IPS DF 4.7 (cell line): ENCODE measurements at regions not wholly inside any gene's neighbourhood (a gene's known extent, or its start where the extent isn't known, plus 50 kb on each side); places are given as distances from the start of the nearest gene placed in this dataset.

Experiments
- DNase-seq: peaks from one replicate; pipeline ENCODE4 v3.0.0-alpha.2; 2013; ENCODE audit warnings: low spot score; ENCODE audit errors: extremely low read depth

DNA sequence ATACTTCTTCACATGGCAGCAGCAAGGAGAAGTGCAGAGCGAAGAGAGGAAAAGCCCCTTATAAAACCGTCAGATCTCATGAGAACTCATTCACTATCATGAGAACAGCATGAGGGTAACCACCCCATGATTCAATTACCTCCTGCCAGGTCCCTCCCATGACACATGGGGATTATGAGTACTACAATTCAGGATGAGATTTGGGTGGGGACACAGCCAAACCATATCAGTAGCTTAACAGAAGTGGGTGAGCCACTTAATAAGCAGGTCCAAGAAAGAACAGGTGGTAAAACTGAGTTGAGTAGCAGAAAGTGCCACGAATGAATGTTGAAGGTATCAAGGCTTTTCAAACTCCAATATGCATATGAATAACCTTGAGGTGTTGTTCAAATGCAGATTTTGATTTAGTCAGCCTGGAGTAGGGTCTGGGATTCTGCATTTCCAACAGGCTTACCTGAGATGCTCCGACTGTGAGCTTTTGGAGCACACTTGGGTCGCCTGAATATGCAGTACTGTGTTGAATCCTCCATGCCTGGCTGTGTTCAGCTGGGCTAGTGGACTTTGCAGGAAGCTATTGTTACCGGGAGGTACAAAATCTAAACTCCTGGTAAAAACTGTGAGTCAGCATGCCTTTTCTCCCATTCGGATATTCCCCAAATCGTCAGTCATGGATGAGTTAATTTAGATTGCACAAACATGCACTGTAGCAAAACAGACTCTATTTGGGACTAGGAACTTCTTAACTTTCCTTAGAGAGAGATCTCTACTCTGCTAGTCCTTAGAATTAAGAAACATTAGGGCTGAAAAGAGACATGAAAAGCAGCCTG is 69.0 kb upstream of the PRKCQ start:
- no peak for DNase-seq

DNA sequence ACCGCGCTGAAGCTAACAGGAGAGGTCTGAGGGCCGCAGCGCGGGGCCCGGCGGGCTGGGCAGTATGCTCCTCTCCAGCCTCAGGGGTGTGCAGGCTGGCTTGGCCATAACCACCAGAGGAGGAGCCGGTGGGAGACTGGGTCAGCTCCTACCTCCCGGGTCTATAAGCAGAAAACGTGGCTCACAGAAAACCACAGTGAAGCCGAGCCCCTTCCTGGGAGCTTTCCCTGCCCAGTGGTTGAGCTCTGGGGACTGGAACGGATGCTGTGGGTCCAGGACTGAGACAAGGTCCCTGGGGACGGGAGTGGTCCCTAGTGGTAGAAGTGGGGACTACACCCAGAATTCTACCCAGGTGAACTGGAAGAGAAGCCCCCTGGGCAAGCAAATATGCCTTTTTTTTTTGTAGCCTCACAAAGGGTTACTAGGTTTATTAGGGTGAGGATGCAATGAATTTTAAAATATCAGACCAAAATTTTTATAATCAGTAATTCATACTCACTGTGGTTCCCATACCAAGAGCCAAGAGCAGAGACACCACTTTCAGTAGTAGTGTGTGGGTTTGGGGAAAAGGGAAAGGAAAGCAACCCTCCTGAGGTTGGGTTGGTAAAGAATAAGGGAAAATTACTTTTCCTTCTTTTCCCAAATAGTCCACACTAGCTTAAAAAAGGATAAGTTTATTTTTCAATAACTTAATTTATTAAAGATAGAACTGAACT is 67.9 kb upstream of the PRKCQ start:
- DNase-seq, result peak; percentile 84

DNA sequence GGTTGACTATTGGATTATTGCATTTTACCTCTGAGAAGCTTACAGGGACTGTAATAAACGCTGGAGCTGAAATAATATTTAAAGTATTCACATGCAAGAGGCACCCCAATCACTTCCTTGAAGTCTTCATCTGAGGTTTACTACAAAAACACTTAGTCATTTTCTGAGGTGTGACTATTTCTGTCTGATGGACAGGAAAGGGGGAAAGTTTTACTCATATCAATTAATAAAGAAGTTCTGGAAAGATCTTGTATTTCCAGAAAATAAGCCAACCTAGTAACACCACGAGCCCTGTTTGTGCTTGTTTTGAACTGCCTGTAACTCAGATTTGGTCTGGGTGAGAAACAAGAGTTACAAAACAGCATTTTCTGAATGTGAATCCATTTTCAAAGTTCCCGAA is 63.9 kb upstream of the PRKCQ start:
- no peak for DNase-seq

DNA sequence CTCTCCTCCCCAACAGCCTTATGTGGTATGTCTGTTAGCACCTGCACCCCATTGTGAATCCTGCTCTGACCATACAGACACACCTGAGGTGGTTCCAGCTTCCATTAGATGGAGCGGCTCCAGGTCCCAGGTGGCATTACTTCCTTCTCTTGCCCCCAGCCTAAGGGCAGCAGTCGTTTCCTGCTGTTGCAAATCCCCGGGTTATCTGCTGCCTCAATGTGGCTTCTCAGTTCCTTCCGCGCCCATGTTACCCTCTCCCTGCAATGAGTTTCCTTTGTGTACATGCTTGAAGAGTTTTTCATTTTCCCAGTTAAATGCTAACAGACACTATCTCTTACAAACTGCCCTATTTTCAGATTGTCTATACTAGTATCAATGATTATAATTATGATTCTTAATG is 62.8 kb upstream of the PRKCQ start:
- no peak for DNase-seq

DNA sequence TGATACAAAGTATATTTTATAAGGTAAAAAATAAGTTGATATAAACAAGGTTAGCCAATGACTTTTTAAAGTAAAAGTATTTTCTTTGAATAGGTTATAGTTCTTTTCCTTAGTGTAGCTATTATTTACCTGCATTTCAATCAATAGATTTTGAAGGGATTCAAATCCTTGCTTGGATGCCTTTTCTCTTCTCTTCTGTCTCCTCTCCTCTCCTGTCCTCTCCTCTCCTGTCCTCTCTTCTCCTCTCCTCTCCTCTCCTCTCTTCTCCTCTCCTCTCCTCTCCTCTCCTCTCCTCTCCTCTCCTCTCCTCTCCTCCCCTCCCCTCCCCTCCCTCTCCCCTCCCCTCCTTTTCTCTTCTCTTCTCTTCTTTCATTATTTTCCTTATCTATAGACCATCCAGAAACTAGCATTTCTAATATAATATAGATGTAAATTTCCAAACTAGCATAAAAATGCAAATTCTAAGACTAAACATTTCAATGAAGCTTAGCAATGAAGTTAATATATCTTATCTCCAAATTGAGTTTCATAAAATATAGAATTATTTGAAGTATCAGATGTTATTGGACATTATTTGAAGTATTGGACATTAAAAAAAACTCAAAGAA is 60.5 kb upstream of the PRKCQ start:
- DNase-seq, result no peak

DNA sequence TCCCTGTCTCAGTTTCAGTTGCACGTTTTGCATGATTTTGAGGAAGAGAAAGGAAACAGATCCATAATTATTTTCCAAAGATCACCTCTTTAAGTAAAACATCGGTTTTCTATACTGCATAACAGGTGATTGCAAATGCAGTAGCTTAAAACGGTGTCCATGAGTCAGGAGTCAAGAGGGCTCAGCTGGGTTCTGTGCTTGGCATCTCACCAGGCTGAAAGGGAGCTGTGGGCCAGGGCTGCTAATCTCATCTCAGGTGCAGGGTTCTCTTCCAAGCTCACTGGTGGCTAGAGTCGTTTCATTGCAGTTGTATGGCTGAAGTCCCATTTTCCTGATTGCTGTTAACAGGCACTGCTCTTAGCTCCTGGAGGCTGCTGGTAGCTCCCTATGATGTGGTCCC is 57.0 kb upstream of the PRKCQ start:
- no peak for DNase-seq

DNA sequence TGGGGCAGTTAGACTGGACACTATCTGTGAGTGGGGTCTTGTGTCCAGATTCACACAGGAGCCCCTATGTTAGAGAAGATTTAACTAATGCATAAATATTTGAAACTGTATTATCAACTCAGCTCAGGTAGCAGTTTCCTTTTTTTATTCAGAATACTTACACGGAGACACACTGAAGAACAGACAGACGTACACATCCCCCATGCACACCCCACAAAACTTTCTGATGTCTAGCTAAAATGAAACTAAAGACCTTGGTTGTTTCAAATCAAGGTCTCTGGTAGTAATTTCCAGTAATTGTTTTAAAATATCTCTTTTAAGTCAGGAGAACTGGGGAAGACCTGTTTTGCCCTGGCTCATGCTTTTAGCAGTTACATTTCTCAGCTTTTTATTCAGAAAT is 55.7 kb upstream of the PRKCQ start:
- DNase-seq, result no peak
